Effector memory CD8-positive, alpha-beta T cell (primary cell): ENCODE measurements at regions not wholly inside any gene's neighbourhood (a gene's known extent, or its start where the extent isn't known, plus 50 kb on each side); places are given as distances from the start of the nearest gene placed in this dataset.
A peak's percentile ranks its signal among the peaks of the same experiment; 100 is the strongest.

ENCODE experiments used
- ATAC-seq: fragments of 150-1000 bp; cut with Tn5 transposase; replicated peaks from 2 replicates; pipeline ENCODE4 v1.10.0; 2021; ENCODE audit warnings: mild to moderate bottlenecking, moderate library complexity
- DNase-seq, 3 experiments: peaks; one replicate each; pipeline ENCODE4 v3.0.0; 2021
- H3K27ac Mint-ChIP-seq, 2 donors: one replicate each; pipeline ENCODE4 v1.8.0; 2022; ENCODE audit warnings: mild to moderate bottlenecking in 2 of 2, mixed read lengths in 2 of 2, moderate library complexity in 2 of 2
- H3K27me3 Mint-ChIP-seq, 2 donors: one replicate each; pipeline ENCODE4 v1.8.0; 2022; ENCODE audit warnings: mixed read lengths in 2 of 2
- H3K36me3 Mint-ChIP-seq: one replicate; pipeline ENCODE4 v1.8.0; 2022; ENCODE audit warnings: mild to moderate bottlenecking, moderate library complexity, mixed read lengths; ENCODE audit not compliant: insufficient read depth
- H3K4me1 Mint-ChIP-seq, 2 donors: one replicate each; pipeline ENCODE4 v1.8.0; 2022; ENCODE audit warnings: low read depth in 2 of 2, mixed read lengths in 2 of 2
- H3K4me3 Mint-ChIP-seq, 2 donors: one replicate each; pipeline ENCODE4 v1.8.0; 2022; ENCODE audit warnings: mild to moderate bottlenecking in 2 of 2, mixed read lengths in 2 of 2, moderate library complexity in 2 of 2
- H3K9me3 Mint-ChIP-seq, 2 donors: one replicate each; pipeline ENCODE4 v1.8.0; 2022; ENCODE audit warnings: mixed read lengths in 2 of 2

DNA sequence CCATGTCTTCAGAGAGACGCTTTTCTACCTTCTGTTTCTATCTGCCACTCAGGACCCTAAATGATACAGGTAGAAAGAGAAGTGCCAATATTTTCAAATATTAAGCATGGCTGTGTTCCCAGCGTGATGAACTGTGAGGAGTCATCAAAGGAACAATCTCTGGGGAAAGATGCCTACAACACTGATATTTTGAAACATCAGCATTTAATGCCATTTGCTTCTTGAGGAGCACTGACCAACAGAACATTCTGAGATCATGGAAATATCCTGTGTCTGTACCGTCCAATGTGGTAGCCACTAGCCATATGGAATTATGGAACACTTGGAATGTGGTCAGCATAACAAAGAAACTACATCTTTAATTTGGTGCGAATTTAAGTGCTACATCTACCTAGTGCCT is 117.9 kb upstream of the COL6A5 start:
- no peaks in the 10 kb centered on the region for H3K9me3 Mint-ChIP-seq
- no peaks in the 10 kb centered on the region for H3K36me3 Mint-ChIP-seq
- peaks cover 10 to 11% of the 10 kb centered on the region in 2 donors for H3K27me3 Mint-ChIP-seq
- ATAC-seq: no peak
- no peaks in the 10 kb centered on the region for H3K4me1 Mint-ChIP-seq
- H3K4me3 Mint-ChIP-seq: no peak overlapping the region
- H3K27ac Mint-ChIP-seq: no peak overlapping the region
- no peak for DNase-seq

DNA sequence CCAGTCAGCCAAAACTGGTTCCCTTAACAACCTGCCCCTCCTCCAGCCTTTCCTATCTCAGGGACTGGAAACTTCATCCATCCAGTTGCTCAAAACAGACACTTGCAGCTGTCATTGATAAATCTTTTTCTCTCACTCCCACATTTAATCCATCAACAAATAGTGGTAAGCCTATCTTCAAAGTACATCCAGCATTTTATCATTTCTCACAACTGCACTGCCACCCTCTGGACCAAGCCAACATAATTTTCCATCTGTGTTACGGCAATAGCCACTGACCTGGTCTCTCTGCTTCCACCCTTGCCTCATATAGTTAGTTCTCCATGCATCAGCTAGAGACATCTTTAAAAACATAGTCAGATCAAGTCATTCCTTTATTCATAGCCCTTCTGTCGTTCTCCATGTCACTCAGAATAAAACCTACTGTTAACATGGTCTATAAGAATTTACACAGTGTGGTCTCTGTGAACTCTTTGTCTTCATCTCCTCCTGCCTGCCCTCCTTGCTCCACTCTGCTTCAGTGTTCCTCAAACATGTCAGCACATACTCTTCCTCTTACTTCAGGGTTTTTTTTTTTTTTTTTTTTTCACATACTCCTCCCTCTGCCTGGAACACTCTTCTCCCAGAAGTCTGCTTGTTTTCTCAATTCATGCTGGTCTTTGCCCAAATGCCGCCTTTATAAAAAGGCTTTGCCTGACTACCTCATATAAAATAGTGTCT is 102.5 kb upstream of the COL6A5 start:
- H3K4me3 Mint-ChIP-seq: no peak overlapping the region
- ATAC-seq: no peak

DNA sequence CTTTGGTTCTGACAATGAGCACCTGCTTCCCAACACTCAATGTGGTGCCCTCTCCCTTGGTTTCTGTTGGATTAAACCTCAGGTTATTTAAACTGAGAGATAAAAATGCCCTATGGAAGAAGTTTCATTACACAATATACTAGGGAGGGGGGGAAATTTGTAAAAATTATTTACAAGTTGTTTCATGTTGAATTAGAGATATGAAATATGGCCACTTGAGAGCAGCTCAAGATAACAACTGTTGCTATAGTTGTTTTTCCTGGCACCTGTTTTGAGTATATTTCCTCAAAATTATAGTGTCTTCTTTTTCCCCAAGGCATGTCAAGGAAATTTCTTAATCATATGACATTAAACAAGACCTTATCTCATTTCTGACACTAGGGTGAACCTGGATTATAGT is 101.7 kb upstream of the COL6A5 start:
- H3K9me3 Mint-ChIP-seq: no peaks in the 10 kb centered on the region
- no peak overlapping the region for H3K27ac Mint-ChIP-seq
- H3K4me1 Mint-ChIP-seq: no peaks in the 10 kb centered on the region
- peaks cover 13 to 16% of the 10 kb centered on the region in 2 donors for H3K27me3 Mint-ChIP-seq
- no peak overlapping the region for H3K4me3 Mint-ChIP-seq
- ATAC-seq: no peak
- DNase-seq: no peak
- H3K36me3 Mint-ChIP-seq: peaks cover 3% of the 10 kb centered on the region

More for the DNA sequence above, 102.5 kb upstream of the COL6A5 start:
- peaks cover 8 to 13% of the 10 kb centered on the region in 2 donors for H3K27me3 Mint-ChIP-seq
- H3K36me3 Mint-ChIP-seq: peaks cover 3% of the 10 kb centered on the region
- no peaks in the 10 kb centered on the region for H3K4me1 Mint-ChIP-seq
- H3K9me3 Mint-ChIP-seq: no peaks in the 10 kb centered on the region
- peak in 1 of 3 experiments; percentile 2 for DNase-seq
- H3K27ac Mint-ChIP-seq: no peak overlapping the region

DNA sequence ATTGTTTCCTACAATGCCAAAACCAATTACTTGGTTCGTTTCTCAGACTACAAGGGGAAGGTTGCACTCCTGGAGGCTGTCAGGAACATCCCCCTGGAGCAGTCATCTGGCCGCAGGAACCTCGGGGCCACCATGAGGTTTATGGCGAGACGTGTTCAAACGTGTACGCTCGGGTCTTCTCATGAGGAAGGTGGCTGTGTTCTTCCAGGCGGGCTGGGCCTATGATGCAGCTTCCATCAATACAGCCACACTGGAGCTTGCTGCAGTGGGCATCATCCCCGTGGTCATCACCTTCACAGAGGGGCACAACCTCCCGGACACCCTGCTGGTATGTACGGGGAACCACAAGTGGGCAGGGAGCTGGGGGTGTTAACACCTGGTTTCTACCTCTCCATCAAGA is 94.5 kb upstream of the COL6A5 start:
- peaks cover 3% of the 10 kb centered on the region for H3K36me3 Mint-ChIP-seq
- no peak for ATAC-seq
- DNase-seq: no peak
- H3K27me3 Mint-ChIP-seq: peaks cover 6 to 34% of the 10 kb centered on the region in 2 donors
- H3K27ac Mint-ChIP-seq: no peak overlapping the region
- no peak overlapping the region for H3K4me3 Mint-ChIP-seq
- no peaks in the 10 kb centered on the region for H3K4me1 Mint-ChIP-seq
- no peaks in the 10 kb centered on the region for H3K9me3 Mint-ChIP-seq

DNA sequence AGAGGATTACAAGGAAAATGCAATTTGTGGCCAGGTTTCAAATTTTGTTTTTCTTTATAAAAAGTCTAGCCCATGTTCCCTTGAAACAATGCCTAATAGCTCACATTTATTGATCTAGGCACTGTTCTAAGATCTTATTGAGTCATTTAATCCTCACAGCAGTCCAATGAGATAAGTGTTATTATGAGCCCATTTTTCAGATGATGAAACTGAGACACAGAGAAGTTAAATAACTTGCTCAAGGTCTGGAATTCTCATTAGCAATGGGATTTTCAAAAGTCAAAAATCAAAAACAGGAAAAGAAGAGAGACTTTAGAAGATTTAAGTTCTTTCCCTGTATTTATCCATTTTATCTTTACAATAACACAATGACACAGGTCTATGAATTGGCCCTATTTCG is 90.0 kb upstream of the COL6A5 start:
- Mint-ChIP-seq H3K4me1 (no peaks in the 10 kb centered on the region), H3K9me3 (no peaks in the 10 kb centered on the region), H3K4me3 (no peak overlapping the region), H3K27me3 (peaks cover 21 to 43% of the 10 kb centered on the region in 2 donors), H3K36me3 (no peaks in the 10 kb centered on the region), H3K27ac (no peak overlapping the region)
- ATAC-seq (no peak), DNase-seq (no peak)

DNA sequence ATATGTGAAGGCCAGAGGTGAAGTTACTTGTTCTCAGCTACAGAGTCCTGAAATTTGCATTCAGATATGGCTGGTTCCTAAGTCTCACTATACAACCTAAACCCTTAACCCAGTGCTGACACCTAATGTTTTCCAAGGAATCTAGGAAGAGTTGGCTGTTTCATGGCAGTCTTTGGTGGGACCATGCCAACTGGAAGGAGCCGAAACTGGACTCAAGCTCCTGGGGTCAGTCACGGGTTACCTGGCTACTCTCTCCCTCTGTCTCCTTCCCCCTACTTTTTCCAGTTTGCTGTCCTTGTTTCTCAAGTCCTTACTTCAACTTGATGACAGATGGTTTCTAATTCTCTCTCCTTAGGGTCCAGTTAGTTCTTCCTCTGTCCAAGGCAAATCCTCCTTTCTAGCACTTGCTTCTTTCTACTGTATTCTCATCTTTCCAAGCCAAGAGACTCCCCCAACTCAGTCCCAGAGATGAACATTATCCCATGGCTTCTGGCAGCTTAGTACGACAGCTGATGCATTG is 88.6 kb upstream of the COL6A5 start:
- no peak for ATAC-seq
- H3K9me3 Mint-ChIP-seq: no peaks in the 10 kb centered on the region
- H3K4me1 Mint-ChIP-seq: no peaks in the 10 kb centered on the region
- DNase-seq: no peak
- H3K27me3 Mint-ChIP-seq: peaks cover 18 to 41% of the 10 kb centered on the region in 2 donors
- no peaks in the 10 kb centered on the region for H3K36me3 Mint-ChIP-seq
- no peak overlapping the region for H3K4me3 Mint-ChIP-seq
- H3K27ac Mint-ChIP-seq: no peak overlapping the region

DNA sequence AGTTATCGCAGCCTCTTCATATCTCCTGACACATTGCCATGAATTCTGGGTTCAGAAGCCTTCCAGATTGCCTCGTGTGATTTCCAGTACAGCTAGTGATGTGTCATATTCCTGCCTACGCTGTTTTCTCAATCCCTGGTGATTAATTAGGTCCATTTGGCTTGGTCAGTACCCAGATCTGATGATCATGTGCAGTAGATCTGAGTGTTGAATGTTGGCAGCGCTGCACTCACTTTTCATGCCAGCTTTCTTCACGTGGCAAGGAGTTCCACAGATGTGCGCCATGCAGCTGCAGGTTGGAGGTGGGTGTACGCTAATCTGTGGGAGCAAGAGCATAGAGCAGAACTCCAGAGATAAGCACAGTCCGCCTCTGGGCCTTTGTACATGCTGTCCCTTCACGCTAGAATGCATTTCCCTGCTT is 86.9 kb upstream of the COL6A5 start:
- DNase-seq: no peak
- Mint-ChIP-seq H3K4me3 (no peak overlapping the region), H3K9me3 (no peaks in the 10 kb centered on the region), H3K27me3 (peaks cover 18 to 29% of the 10 kb centered on the region in 2 donors), H3K4me1 (no peaks in the 10 kb centered on the region), H3K36me3 (no peaks in the 10 kb centered on the region), H3K27ac (no peak overlapping the region)
- ATAC-seq: no peak

DNA sequence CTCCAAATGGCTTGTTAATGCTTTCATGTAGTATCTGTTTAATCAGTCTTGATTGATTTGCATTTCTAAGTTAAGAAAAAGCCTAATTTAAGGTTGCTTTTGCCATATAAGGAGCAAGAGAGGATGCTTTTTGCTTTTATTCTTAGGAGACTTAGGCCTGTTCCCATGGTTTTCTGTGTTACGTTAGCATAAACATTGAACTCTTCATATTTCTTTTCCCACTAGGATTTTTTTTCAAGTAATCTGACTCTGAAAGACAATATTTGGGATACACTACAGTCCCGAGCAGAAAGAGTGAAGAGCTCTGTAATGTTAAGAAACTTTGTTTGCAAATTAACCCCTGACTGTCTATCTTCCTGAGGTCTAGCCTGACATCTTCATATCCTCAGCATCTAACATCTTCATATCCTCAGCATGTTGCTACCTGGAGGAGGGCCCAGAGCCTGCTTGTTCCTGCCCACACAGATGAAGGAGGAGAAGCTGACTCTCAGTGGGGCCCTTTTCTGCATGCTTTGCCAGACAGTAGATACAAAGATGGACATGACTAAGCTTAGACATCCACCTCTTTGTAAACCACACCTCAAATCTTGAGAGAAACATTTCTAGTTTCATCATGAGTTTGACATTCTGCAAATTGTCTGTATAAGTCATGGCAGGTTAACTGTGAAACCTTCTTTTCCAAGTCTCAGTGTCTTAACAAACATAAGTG is 86.2 kb upstream of the COL6A5 start:
- H3K36me3 Mint-ChIP-seq: no peaks in the 10 kb centered on the region
- H3K4me3 Mint-ChIP-seq: no peak overlapping the region
- ATAC-seq: no peak
- DNase-seq: no peak
- H3K27ac Mint-ChIP-seq: no peak overlapping the region
- no peaks in the 10 kb centered on the region for H3K4me1 Mint-ChIP-seq
- peaks cover 18 to 30% of the 10 kb centered on the region in 2 donors for H3K27me3 Mint-ChIP-seq
- H3K9me3 Mint-ChIP-seq: no peaks in the 10 kb centered on the region

DNA sequence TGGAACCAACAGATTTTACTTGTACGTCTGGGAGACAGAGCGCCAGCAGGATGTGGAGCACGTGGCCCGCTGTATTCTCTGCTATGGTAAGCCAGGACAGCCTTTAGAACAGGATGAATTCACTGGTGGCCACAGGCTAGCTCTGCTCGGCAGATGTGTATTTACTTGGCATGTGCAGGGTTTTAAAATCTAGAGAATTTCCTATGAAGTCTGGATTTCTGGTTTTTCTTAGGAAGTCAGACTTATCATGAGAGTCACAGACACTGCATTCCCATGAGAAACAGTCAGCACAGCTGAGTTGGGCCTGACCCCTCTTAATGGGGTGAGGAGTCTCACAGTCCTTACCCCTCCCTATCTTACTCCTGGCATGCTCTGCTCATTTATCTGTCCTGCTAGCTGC is 84.6 kb upstream of the COL6A5 start:
- H3K9me3 Mint-ChIP-seq: no peaks in the 10 kb centered on the region
- H3K4me3 Mint-ChIP-seq: no peak overlapping the region
- H3K27ac Mint-ChIP-seq: no peak overlapping the region
- no peaks in the 10 kb centered on the region for H3K36me3 Mint-ChIP-seq
- DNase-seq: no peak
- H3K4me1 Mint-ChIP-seq: no peaks in the 10 kb centered on the region
- H3K27me3 Mint-ChIP-seq: peaks cover 18 to 39% of the 10 kb centered on the region in 2 donors
- ATAC-seq: no peak

DNA sequence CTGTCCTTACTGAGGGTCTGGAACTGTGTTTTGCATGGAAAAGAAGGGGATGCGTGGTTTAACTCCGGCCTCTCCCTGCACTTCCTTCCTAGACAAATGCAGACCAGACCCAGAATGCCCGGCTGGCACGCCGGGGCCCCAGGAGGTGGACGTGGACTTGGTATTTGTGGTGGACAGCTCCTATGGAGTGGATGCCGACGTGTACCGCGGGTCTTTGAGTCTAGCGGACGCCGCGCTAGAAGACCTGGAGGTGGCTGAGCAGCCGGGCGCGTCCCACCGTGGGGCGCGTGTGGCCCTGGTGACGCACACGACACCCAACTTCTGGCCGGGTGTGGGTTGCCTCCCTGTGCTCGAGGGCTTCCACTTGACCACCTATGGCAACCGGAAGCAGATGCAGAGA is 81.8 kb upstream of the COL6A5 start:
- Mint-ChIP-seq H3K4me1 (no peaks in the 10 kb centered on the region), H3K36me3 (no peaks in the 10 kb centered on the region), H3K27ac (no peak overlapping the region), H3K4me3 (no peak overlapping the region), H3K9me3 (no peaks in the 10 kb centered on the region), H3K27me3 (peaks cover 6 to 17% of the 10 kb centered on the region in 2 donors)
- ATAC-seq: no peak
- no peak for DNase-seq

DNA sequence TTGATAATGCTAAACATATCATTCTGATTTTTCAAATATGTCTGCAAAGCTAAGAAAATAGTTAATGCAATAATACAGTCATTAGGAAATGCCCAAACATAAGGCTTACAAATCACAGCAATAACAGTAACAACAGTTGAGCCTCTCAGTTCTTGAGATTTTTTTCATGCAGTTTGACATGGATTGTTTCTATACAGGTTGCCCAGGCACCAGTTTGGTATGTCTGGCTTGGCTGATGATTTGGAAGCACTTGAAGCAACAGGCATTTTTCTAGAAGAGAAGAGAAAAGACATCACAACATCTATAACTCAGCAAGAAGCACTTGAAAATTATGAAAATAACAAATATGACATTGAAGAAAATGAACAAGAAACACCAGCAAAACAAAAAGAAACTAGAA is 78.7 kb upstream of the COL6A5 start:
- H3K27ac Mint-ChIP-seq: no peak overlapping the region
- no peak overlapping the region for H3K4me3 Mint-ChIP-seq
- DNase-seq: no peak
- no peak for ATAC-seq
- no peaks in the 10 kb centered on the region for H3K36me3 Mint-ChIP-seq
- H3K27me3 Mint-ChIP-seq: peaks cover 11 to 24% of the 10 kb centered on the region in 2 donors
- no peaks in the 10 kb centered on the region for H3K9me3 Mint-ChIP-seq
- H3K4me1 Mint-ChIP-seq: no peaks in the 10 kb centered on the region

DNA sequence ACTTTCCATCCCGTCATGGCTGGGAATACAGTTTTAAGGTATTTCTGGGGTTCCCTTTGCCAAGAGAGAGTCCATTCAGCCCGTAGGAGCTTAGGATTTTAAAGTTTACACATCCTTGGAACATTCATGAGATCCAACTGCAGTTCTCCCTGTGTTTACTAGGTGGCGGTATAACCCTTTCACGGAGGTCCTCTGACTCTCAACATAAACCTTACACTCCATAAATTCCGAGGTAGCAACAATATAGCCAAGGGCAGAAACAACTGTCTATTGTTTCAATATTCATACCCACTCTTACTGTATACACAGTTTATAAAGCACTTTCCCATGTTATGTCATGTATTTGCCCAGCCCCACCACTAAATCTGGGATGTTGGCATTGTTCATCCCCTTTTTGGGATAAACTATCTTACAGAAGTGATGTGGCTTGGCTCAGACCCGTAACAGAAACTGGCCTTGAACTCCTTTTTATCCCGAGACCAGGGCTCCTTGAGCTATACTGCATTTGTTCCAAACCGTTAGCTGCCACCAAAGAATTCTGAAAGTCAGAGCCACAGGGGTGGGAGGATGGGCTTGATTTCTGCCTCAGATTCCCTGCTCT is 69.2 kb upstream of the COL6A5 start:
- H3K27ac Mint-ChIP-seq: no peak overlapping the region
- DNase-seq (no peak), ATAC-seq (peak; percentile 29)
- H3K36me3 Mint-ChIP-seq: no peaks in the 10 kb centered on the region
- no peaks in the 10 kb centered on the region for H3K9me3 Mint-ChIP-seq
- no peaks in the 10 kb centered on the region for H3K4me1 Mint-ChIP-seq
- peaks cover 34 to 54% of the 10 kb centered on the region in 2 donors for H3K27me3 Mint-ChIP-seq
- no peak overlapping the region for H3K4me3 Mint-ChIP-seq

DNA sequence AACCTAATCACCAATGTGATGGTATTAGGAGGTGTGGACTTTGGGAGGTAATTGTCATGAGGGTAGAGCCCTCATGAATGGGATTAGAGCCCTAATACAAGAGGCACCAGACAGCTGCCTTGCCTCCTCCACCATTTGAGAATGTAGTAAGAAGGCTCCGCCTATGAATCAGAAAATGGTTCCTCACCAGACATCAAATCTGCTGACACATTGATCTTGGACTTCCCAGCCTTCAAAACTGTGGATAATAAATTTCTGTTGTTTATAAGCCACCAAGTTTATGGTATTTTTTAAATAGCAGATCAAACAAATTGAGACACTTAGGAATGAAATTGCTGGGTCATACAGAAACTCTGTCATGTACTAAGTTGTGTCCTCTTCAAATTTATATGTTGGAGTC is 56.8 kb upstream of the COL6A5 start:
- peaks cover 35 to 38% of the 10 kb centered on the region in 2 donors for H3K27me3 Mint-ChIP-seq
- no peaks in the 10 kb centered on the region for H3K36me3 Mint-ChIP-seq

DNA sequence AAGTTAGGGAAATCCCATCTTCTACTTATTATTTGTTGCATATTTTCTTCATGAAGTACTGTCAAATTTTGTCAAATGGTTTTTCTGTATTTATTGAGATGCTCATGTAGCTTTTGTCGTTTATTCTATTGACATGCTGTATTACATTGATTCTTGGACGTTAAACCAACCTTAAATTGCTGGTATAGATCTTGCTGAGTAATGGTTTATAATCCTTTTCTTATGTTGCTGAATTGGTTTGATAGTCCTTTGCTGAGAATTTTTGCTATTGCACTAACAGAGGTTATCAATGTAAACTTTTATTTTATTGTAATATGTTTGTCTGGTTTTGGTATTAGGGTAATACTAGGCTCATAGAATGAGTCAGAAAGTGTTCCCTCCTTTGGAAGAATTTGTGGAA is 54.3 kb upstream of the COL6A5 start:
- no peak overlapping the region for H3K4me3 Mint-ChIP-seq
- no peak for ATAC-seq
- no peak for DNase-seq
- H3K36me3 Mint-ChIP-seq: no peaks in the 10 kb centered on the region
- H3K9me3 Mint-ChIP-seq: peaks cover 0 to 4% of the 10 kb centered on the region in 2 donors
- no peak overlapping the region for H3K27ac Mint-ChIP-seq
- peaks cover 29 to 37% of the 10 kb centered on the region in 2 donors for H3K27me3 Mint-ChIP-seq
- H3K4me1 Mint-ChIP-seq: no peaks in the 10 kb centered on the region

More for the DNA sequence above, 56.8 kb upstream of the COL6A5 start:
- DNase-seq (no peak), ATAC-seq (no peak)
- Mint-ChIP-seq H3K27ac (no peak overlapping the region), H3K9me3 (peaks cover 0 to 2% of the 10 kb centered on the region in 2 donors), H3K4me1 (no peaks in the 10 kb centered on the region), H3K4me3 (no peak overlapping the region)
